ENCODE measurements at regions not wholly inside any gene's neighbourhood (a gene's known extent, or its start where the extent isn't known, plus 50 kb on each side); places are given as distances from the start of the nearest gene placed in this dataset.
A peak's percentile ranks its signal among the peaks of the same experiment; 100 is the strongest.

DNA sequence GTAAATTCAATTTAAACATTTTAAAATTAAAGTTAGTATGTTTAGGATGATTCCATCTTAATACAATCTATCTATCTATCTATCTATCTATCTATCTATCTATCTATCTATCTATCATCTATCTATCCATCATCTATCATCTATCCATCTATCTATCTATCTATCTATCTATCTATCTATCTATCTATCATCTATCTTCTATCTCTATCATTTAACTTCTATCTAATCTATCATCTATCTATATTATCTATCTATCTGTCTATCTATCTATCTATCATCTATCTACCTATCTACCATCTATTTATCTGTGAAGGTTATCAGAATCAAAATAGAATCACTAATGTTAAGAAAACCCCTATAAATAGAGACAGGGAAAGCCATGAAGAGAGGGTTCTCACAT is 78.3 kb downstream of the RAMP3 start:
- Histone ChIP-seq H3K4me1 (ENCODE audit: control insufficient read depth, insufficient read depth, low read length, poor library complexity, severe bottlenecking) (no peaks in the 10 kb centered on the region), H3K27me3 (ENCODE audit: control insufficient read depth, insufficient read depth, low read length) (peaks cover 15% of the 10 kb centered on the region), H3K4me3 (ENCODE audit: low read depth, low read length) (no peak overlapping the region), H3K9me3 (ENCODE audit: control insufficient read depth in 2 of 2, low read length in 2 of 2) (no peaks in the 10 kb centered on the region), H3K36me3 (ENCODE audit: control insufficient read depth, insufficient read depth, low read length) (no peaks in the 10 kb centered on the region), H3K27ac (ENCODE audit: insufficient read depth, low read length, poor library complexity, severe bottlenecking) (no peak overlapping the region)
- H3K4me3 Mint-ChIP-seq: no peak overlapping the region
- ATAC-seq (ENCODE audit: low read depth in 2 of 2) (no peak), DNase-seq (no peak)
- H3K4me1 Mint-ChIP-seq: peaks cover 0 to 4% (median under 1%) of the 10 kb centered on the region in 4 donors
- peaks cover 45% of the 10 kb centered on the region for H3K27me3 Mint-ChIP-seq
- H3K9me3 Mint-ChIP-seq: no peaks in the 10 kb centered on the region
- no peaks in the 10 kb centered on the region for H3K36me3 Mint-ChIP-seq
- H3K27ac Mint-ChIP-seq: no peak overlapping the region

DNA sequence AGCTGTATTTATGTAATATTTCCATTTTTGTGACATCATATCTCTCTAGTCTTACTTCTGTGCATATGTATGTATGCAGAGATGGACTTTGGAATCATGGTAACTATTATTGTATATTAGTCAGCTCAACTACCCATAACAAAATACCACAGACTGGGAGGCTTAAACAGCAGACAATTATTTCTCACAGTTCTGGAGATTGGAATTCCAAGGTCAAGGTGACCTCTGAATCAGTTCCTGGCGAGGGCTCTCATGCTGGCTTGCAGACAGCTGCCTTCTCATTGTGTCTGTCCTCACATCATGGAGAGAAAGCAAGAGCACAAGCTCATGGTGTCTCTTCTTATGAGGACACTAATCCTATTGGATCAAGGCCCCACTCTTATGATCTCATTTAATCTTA is 79.1 kb downstream of the RAMP3 start:
- peaks cover 53% of the 10 kb centered on the region for H3K27me3 Mint-ChIP-seq
- no peaks in the 10 kb centered on the region for H3K9me3 Mint-ChIP-seq
- H3K36me3 Mint-ChIP-seq: no peaks in the 10 kb centered on the region

DNA sequence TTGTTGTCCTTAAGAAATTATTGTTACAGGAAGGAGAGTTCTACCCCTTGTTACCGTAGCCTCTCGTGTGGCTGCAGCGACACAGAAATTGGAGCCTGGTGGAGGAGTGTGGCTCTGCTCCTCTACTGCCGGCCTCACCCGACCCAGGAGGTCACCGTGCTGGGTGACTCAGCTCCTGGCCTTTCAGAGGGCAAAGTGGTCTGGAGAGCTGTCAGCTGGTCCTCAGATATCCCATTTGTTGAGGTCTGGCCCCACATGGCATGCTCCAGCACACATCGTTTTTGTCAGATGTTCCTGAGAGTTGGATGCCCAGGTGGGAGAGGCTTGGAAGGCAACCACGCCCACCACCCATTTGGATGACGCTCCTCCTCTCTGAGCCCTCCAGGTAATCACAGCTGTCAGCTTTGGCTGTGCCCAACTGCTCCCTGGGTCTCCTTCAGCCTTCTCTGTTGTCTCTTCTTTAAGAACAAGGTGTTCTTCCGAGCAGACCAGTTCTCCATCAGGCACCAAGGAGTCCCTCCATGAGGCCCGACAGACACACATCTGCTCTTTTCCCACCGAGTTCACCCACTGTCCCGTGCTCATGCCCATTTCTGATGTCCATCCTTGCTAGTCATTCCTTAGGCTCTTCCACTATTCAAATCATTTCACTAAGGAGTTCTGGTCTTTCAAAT is 80.3 kb downstream of the RAMP3 start:
- Histone ChIP-seq H3K4me1 (ENCODE audit: control insufficient read depth, insufficient read depth, low read length, poor library complexity, severe bottlenecking) (no peaks in the 10 kb centered on the region), H3K36me3 (ENCODE audit: control insufficient read depth, insufficient read depth, low read length) (no peaks in the 10 kb centered on the region), H3K27ac (ENCODE audit: insufficient read depth, low read length, poor library complexity, severe bottlenecking) (no peak overlapping the region), H3K4me3 (ENCODE audit: low read depth, low read length) (no peak overlapping the region), H3K9me3 (ENCODE audit: control insufficient read depth in 2 of 2, low read length in 2 of 2) (no peaks in the 10 kb centered on the region), H3K27me3 (ENCODE audit: control insufficient read depth, insufficient read depth, low read length) (peaks cover 15% of the 10 kb centered on the region)
- no peak overlapping the region for H3K27ac Mint-ChIP-seq
- no peak for ATAC-seq (ENCODE audit: low read depth in 2 of 2)
- peaks cover 0 to 6% (median 3%) of the 10 kb centered on the region in 4 donors for H3K4me1 Mint-ChIP-seq
- no peak overlapping the region for H3K4me3 Mint-ChIP-seq
- no peaks in the 10 kb centered on the region for H3K9me3 Mint-ChIP-seq
- no peaks in the 10 kb centered on the region for H3K36me3 Mint-ChIP-seq
- peaks cover 48% of the 10 kb centered on the region for H3K27me3 Mint-ChIP-seq
- no peak for DNase-seq

More for the DNA sequence above, 79.1 kb downstream of the RAMP3 start:
- ATAC-seq (ENCODE audit: low read depth in 2 of 2): no peak
- H3K4me3 Mint-ChIP-seq: no peak overlapping the region
- no peak overlapping the region for H3K4me3 ChIP-seq (ENCODE audit: low read depth, low read length)
- no peaks in the 10 kb centered on the region for H3K4me1 ChIP-seq (ENCODE audit: control insufficient read depth, insufficient read depth, low read length, poor library complexity, severe bottlenecking)
- no peak for DNase-seq
- peaks cover 0 to 6% (median 1%) of the 10 kb centered on the region in 4 donors for H3K4me1 Mint-ChIP-seq
- H3K36me3 ChIP-seq (ENCODE audit: control insufficient read depth, insufficient read depth, low read length): no peaks in the 10 kb centered on the region
- no peak overlapping the region for H3K27ac Mint-ChIP-seq
- no peak overlapping the region for H3K27ac ChIP-seq (ENCODE audit: insufficient read depth, low read length, poor library complexity, severe bottlenecking)
- H3K27me3 ChIP-seq (ENCODE audit: control insufficient read depth, insufficient read depth, low read length): peaks cover 15% of the 10 kb centered on the region
- no peaks in the 10 kb centered on the region for H3K9me3 ChIP-seq (ENCODE audit: control insufficient read depth in 2 of 2, low read length in 2 of 2)

DNA sequence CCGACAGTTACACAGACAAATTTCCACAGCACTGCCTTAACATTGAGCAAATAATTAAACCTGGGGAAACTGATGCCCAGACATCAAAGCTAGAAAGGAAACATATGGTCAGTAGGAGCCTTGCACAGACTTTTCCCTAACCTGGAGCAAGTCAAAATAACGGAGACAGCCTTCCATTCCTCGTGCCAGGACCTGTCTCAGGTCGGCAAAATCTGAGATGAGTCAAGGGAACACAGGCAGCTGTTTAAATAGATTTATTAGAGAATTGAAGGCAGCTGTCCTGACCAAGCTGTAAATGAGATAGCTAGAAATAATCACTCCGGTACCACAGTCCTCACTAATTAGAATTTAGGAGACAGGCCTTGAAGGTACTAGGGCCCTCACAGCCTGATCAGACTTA is 81.2 kb downstream of the RAMP3 start:
- peaks cover 0 to 6% (median 2%) of the 10 kb centered on the region in 4 donors for H3K4me1 Mint-ChIP-seq
- no peak overlapping the region for H3K4me3 Mint-ChIP-seq
- Histone ChIP-seq H3K4me1 (ENCODE audit: control insufficient read depth, insufficient read depth, low read length, poor library complexity, severe bottlenecking) (no peaks in the 10 kb centered on the region), H3K36me3 (ENCODE audit: control insufficient read depth, insufficient read depth, low read length) (no peaks in the 10 kb centered on the region), H3K4me3 (ENCODE audit: low read depth, low read length) (no peak overlapping the region), H3K9me3 (ENCODE audit: control insufficient read depth in 2 of 2, low read length in 2 of 2) (no peaks in the 10 kb centered on the region), H3K27me3 (ENCODE audit: control insufficient read depth, insufficient read depth, low read length) (peaks cover 14% of the 10 kb centered on the region), H3K27ac (ENCODE audit: insufficient read depth, low read length, poor library complexity, severe bottlenecking) (no peak overlapping the region)
- no peaks in the 10 kb centered on the region for H3K36me3 Mint-ChIP-seq
- H3K27ac Mint-ChIP-seq: no peak overlapping the region
- no peaks in the 10 kb centered on the region for H3K9me3 Mint-ChIP-seq
- peaks cover 46% of the 10 kb centered on the region for H3K27me3 Mint-ChIP-seq
- DNase-seq (no peak), ATAC-seq (ENCODE audit: low read depth in 2 of 2) (no peak)

DNA sequence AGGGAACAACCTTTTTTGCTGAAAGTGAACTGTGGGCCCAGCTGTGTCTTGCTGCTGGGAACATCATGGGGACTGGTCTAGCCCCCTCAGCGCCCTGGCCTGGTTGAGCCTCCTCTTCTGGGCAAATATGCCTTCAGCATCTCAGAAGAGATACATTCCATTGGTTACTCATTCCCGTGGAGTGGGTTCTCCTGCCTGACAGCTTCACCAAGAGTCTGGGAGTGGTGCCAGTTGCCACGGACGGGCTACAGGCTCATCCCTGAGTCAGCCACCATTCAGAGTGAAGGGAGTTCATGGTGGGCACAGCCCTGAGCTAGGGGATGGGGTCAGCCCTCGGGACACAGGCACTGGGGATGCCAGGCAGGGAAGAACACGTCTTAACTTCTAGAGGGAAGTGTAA is 81.9 kb downstream of the RAMP3 start:
- H3K27me3 Mint-ChIP-seq: peaks cover 47% of the 10 kb centered on the region

DNA sequence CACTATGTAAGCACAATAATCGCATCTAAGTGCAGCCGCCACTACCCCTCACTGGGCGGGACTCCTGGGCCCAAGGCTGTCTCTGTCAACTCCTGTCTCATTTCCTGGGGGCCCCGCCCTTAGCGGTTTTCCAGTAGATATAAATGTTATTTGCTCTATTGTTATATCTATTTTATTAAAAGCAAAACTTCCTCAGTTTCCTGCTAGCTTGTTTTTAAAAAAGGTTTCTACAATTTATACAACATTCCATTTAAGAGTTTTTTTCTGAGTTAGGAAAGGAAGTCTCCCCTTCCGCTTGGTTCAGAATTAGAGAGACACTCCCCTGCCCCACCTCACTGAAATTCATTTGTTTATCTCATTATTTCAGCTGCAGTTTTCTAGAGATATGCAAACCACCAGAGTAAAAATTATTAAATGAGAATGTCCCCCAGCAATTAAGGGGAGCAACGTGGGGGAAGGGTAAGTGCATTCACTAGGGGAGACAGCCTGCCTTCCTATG is 82.7 kb downstream of the RAMP3 start:
- H3K9me3 Mint-ChIP-seq: no peaks in the 10 kb centered on the region
- ATAC-seq (ENCODE audit: low read depth in 2 of 2): no peak
- peaks cover 51% of the 10 kb centered on the region for H3K27me3 Mint-ChIP-seq
- H3K27me3 ChIP-seq (ENCODE audit: control insufficient read depth, insufficient read depth, low read length): peaks cover 18% of the 10 kb centered on the region
- H3K4me3 Mint-ChIP-seq: peak overlapping the region in 1 of 4 donors; percentile 5
- no peaks in the 10 kb centered on the region for H3K36me3 ChIP-seq (ENCODE audit: control insufficient read depth, insufficient read depth, low read length)
- H3K27ac ChIP-seq (ENCODE audit: insufficient read depth, low read length, poor library complexity, severe bottlenecking): no peak overlapping the region
- peaks cover 0 to 6% (median 2%) of the 10 kb centered on the region in 4 donors for H3K4me1 Mint-ChIP-seq
- H3K4me3 ChIP-seq (ENCODE audit: low read depth, low read length): no peak overlapping the region
- H3K9me3 ChIP-seq (ENCODE audit: control insufficient read depth in 2 of 2, low read length in 2 of 2): no peaks in the 10 kb centered on the region
- no peak overlapping the region for H3K27ac Mint-ChIP-seq
- no peaks in the 10 kb centered on the region for H3K4me1 ChIP-seq (ENCODE audit: control insufficient read depth, insufficient read depth, low read length, poor library complexity, severe bottlenecking)
- no peaks in the 10 kb centered on the region for H3K36me3 Mint-ChIP-seq
- DNase-seq: no peak

More for the DNA sequence above, 81.9 kb downstream of the RAMP3 start:
- no peak for ATAC-seq (ENCODE audit: low read depth in 2 of 2)
- Mint-ChIP-seq H3K36me3 (no peaks in the 10 kb centered on the region), H3K4me3 (no peak overlapping the region), H3K4me1 (peaks cover 0 to 6% (median 2%) of the 10 kb centered on the region in 4 donors), H3K9me3 (no peaks in the 10 kb centered on the region), H3K27ac (no peak overlapping the region)
- Histone ChIP-seq H3K9me3 (ENCODE audit: control insufficient read depth in 2 of 2, low read length in 2 of 2) (no peaks in the 10 kb centered on the region), H3K36me3 (ENCODE audit: control insufficient read depth, insufficient read depth, low read length) (no peaks in the 10 kb centered on the region), H3K4me1 (ENCODE audit: control insufficient read depth, insufficient read depth, low read length, poor library complexity, severe bottlenecking) (no peaks in the 10 kb centered on the region), H3K27ac (ENCODE audit: insufficient read depth, low read length, poor library complexity, severe bottlenecking) (no peak overlapping the region), H3K27me3 (ENCODE audit: control insufficient read depth, insufficient read depth, low read length) (peaks cover 12% of the 10 kb centered on the region), H3K4me3 (ENCODE audit: low read depth, low read length) (no peak overlapping the region)
- no peak for DNase-seq

DNA sequence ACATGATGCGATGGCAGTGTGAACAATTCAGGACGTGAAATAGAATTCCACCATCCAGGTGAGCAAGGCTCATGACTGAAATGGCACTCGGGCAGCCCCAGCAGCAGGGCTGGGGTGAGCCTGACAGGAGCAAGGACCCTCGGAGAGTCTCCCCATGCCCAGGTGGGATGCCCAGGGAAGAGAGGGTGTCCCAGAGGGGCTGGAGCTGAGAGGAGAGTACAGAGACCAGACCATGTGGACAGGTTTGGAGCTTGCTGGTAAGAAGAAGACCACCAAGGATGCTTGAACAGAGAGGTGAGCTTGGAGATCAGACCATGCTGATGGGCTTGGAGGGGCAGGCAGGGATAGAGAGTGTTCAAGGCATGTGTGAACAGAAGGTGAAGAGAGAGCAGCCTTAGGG is 83.3 kb downstream of the RAMP3 start:
- no peaks in the 10 kb centered on the region for H3K4me1 ChIP-seq (ENCODE audit: control insufficient read depth, insufficient read depth, low read length, poor library complexity, severe bottlenecking)
- no peaks in the 10 kb centered on the region for H3K36me3 Mint-ChIP-seq
- H3K9me3 Mint-ChIP-seq: no peaks in the 10 kb centered on the region
- no peak overlapping the region for H3K4me3 ChIP-seq (ENCODE audit: low read depth, low read length)
- no peak overlapping the region for H3K27ac Mint-ChIP-seq
- H3K27me3 ChIP-seq (ENCODE audit: control insufficient read depth, insufficient read depth, low read length): peaks cover 20% of the 10 kb centered on the region
- peaks cover 0 to 6% (median 2%) of the 10 kb centered on the region in 4 donors for H3K4me1 Mint-ChIP-seq
- H3K36me3 ChIP-seq (ENCODE audit: control insufficient read depth, insufficient read depth, low read length): no peaks in the 10 kb centered on the region
- H3K4me3 Mint-ChIP-seq: peak overlapping the region in 1 of 4 donors; percentile 5
- ATAC-seq (ENCODE audit: low read depth in 2 of 2): no peak
- peaks cover 50% of the 10 kb centered on the region for H3K27me3 Mint-ChIP-seq
- DNase-seq: no peak
- no peaks in the 10 kb centered on the region for H3K9me3 ChIP-seq (ENCODE audit: control insufficient read depth in 2 of 2, low read length in 2 of 2)
- H3K27ac ChIP-seq (ENCODE audit: insufficient read depth, low read length, poor library complexity, severe bottlenecking): no peak overlapping the region

Measured in CD4-positive, CD25-positive, alpha-beta regulatory T cell (primary cell).